ENCODE measurements at regions not wholly inside any gene's neighbourhood (a gene's known extent, or its start where the extent isn't known, plus 50 kb on each side); places are given as distances from the start of the nearest gene placed in this dataset.

DNA sequence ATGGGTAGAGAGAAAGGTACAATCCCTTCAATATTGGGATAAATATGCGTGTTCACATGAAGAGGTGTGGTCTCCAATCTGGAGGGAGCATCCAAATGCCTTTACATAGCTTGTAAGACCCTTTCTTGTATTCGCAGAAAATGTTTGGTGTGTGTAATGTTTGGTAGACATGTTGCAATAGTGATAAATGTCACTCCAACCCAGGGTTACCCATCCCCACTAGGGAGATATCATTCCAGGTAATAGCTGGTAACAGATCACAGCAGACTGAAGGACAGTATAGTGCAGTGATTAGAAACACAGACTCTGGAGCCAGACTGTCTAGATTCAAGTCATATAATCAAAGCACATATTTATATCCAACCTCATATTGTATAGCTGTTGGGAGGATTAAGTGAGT is 733.6 kb upstream of the TBX3 start:
- TF ChIP-seq, protein P1, sequence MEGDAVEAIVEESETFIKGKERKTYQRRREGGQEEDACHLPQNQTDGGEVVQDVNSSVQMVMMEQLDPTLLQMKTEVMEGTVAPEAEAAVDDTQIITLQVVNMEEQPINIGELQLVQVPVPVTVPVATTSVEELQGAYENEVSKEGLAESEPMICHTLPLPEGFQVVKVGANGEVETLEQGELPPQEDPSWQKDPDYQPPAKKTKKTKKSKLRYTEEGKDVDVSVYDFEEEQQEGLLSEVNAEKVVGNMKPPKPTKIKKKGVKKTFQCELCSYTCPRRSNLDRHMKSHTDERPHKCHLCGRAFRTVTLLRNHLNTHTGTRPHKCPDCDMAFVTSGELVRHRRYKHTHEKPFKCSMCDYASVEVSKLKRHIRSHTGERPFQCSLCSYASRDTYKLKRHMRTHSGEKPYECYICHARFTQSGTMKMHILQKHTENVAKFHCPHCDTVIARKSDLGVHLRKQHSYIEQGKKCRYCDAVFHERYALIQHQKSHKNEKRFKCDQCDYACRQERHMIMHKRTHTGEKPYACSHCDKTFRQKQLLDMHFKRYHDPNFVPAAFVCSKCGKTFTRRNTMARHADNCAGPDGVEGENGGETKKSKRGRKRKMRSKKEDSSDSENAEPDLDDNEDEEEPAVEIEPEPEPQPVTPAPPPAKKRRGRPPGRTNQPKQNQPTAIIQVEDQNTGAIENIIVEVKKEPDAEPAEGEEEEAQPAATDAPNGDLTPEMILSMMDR (IDR thresholded peaks at IDR 0.05): no peak
- TF ChIP-seq POLR2AphosphoS5 (IDR thresholded peaks at IDR 0.05) (no peak), EP300 (IDR thresholded peaks at IDR 0.05) (no peak), POLR2A (IDR thresholded peaks at IDR 0.05) (no peak)
- H3K36me3 ChIP-seq: no peaks in the 10 kb centered on the region
- WGBS, 2 donors: 80 to 95% methylated on average over 2 of the region's 2 CpGs

DNA sequence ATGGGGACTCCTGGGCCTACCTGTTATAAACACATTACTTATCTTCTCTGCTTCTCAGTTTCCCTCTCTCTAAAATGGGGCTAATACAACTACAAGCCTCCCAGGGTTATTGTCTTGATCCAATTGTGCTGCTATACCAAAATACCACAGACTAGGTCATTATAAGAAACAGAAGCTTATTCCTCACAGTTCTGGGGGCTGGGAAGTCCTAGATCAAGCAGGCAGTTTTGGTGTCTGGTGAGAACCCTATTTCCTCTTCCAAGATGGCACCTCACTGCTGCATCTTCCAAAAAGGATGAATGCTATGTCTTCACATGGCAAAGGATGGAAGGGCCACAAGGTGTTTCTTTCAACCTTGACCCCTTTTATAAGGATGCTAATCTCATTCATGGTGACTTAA is 732.9 kb upstream of the TBX3 start:
- ATAC-seq (ENCODE audit: low FRiP score in 2 of 2): no peak
- Histone ChIP-seq H3K27ac (no peak overlapping the region), H3K9me3 (no peaks in the 10 kb centered on the region), H3K4me3 (no peak overlapping the region), H3K36me3 (no peaks in the 10 kb centered on the region), H3K4me1 (no peaks in the 10 kb centered on the region), H3K27me3 (no peaks in the 10 kb centered on the region)
- DNase-seq: no peak
- TF ChIP-seq EP300 (IDR thresholded peaks at IDR 0.05): no peak
- TF ChIP-seq, protein P1 (IDR thresholded peaks at IDR 0.05): no peak
- TF ChIP-seq POLR2AphosphoS5 (IDR thresholded peaks at IDR 0.05): no peak
- no peak for TF ChIP-seq POLR2A (IDR thresholded peaks at IDR 0.05)

More for the DNA sequence above, 733.6 kb upstream of the TBX3 start:
- no peak for DNase-seq
- Histone ChIP-seq H3K27me3 (no peaks in the 10 kb centered on the region), H3K4me1 (no peaks in the 10 kb centered on the region), H3K27ac (no peak overlapping the region), H3K9me3 (no peaks in the 10 kb centered on the region), H3K4me3 (no peak overlapping the region)
- no peak for ATAC-seq (ENCODE audit: low FRiP score in 2 of 2)

DNA sequence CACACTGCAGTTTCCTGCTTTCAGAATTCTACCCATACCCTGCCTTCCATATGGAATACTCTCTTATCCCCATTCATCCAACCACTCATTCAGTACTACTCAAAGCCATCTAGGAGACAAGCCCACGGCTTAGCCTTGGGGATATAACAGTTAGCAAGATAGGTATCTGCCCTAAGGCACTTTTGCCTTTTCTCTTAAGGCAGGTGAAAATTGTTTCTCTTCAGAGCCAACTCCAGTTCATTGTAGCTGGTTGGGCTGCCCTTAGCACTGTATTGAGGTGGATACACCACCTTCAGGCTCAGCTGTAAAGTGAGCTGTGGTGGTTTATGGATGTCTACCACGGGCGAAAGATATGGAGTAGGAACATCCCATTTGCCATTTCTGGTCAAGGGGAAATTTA is 729.7 kb upstream of the TBX3 start:
- Histone ChIP-seq H3K9me3 (no peaks in the 10 kb centered on the region), H3K27ac (no peak overlapping the region), H3K4me1 (no peaks in the 10 kb centered on the region), H3K27me3 (no peaks in the 10 kb centered on the region), H3K36me3 (no peaks in the 10 kb centered on the region), H3K4me3 (no peak overlapping the region)
- TF ChIP-seq POLR2AphosphoS5 (IDR thresholded peaks at IDR 0.05) (no peak), EP300 (IDR thresholded peaks at IDR 0.05) (no peak), POLR2A (IDR thresholded peaks at IDR 0.05) (no peak)
- TF ChIP-seq, protein P1 (IDR thresholded peaks at IDR 0.05): no peak
- 88 to 92% methylated on average over 3 of the region's 3 CpGs for WGBS, 2 donors
- DNase-seq (no peak), ATAC-seq (ENCODE audit: low FRiP score in 2 of 2) (no peak)

DNA sequence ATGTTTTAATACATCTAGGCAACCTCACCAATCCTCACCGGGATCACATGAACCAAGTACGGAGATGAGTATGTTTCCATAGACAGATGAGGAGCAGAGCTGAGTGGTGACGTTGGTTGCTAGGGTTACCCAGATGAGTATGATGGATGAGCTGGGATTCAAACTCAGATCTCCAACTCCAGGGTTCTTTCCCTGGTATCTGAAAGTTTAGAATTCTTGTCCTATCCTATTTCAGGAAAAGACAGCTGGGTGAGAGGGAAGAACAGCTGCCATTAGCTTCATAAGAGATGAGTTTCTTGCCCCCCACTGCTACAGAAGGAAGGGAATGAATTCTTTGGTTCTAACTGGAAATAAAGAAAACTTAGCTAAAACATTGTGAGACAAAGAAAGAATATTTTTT is 728.9 kb upstream of the TBX3 start:
- no peak for DNase-seq
- Histone ChIP-seq H3K27me3 (no peaks in the 10 kb centered on the region), H3K36me3 (no peaks in the 10 kb centered on the region), H3K27ac (no peak overlapping the region), H3K4me3 (no peak overlapping the region), H3K9me3 (no peaks in the 10 kb centered on the region), H3K4me1 (no peaks in the 10 kb centered on the region)
- 78 to 81% methylated on average over 3 of the region's 3 CpGs for WGBS, 2 donors
- ATAC-seq (ENCODE audit: low FRiP score in 2 of 2): no peak
- no peak for TF ChIP-seq POLR2A (IDR thresholded peaks at IDR 0.05)
- TF ChIP-seq, protein P1 (IDR thresholded peaks at IDR 0.05): no peak

DNA sequence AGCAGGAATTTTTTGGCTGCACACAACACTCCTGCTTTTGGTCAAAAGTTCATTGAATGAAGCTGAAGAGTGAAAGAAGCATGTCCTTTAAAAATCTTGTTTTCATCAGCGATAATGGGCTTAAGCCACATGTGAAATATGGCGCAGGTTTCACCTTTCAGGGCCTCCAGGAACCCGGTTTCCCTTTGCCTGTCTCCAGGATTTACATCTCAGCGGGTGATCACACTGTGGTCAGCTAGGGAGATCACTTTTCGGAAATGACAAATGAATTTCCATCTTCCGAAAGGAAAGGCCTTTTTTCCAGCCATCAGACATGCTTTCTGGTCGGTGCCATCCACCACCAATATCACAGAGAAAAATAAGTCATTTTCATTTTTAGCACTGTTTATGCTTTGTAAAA is 727.1 kb upstream of the TBX3 start:
- TF ChIP-seq POLR2AphosphoS5 (IDR thresholded peaks at IDR 0.05): no peak
- no peak for TF ChIP-seq EP300 (IDR thresholded peaks at IDR 0.05)
- no peak for TF ChIP-seq POLR2A (IDR thresholded peaks at IDR 0.05)
- TF ChIP-seq, protein P1 (IDR thresholded peaks at IDR 0.05): no peak
- Histone ChIP-seq H3K27ac (no peak overlapping the region), H3K4me1 (no peaks in the 10 kb centered on the region), H3K9me3 (no peaks in the 10 kb centered on the region), H3K36me3 (no peaks in the 10 kb centered on the region), H3K27me3 (no peaks in the 10 kb centered on the region), H3K4me3 (no peak overlapping the region)
- DNase-seq (no peak), ATAC-seq (ENCODE audit: low FRiP score in 2 of 2) (no peak)
- WGBS, 2 donors: 70 to 79% methylated on average over 7 of the region's 7 CpGs

Measured in upper lobe of left lung (tissue), 6 donors.